DND-41 (cell line): ENCODE measurements at regions not wholly inside any gene's neighbourhood (a gene's known extent, or its start where the extent isn't known, plus 50 kb on each side); places are given as distances from the start of the nearest gene placed in this dataset.

ENCODE experiments used
- ATAC-seq: fragments of 200-7000 bp; cut with Tn5 transposase; 3 replicates; pipeline ENCODE4 v1.9.1; 2021; ENCODE audit warnings: low read depth; ENCODE audit not compliant: insufficient read depth
- DNase-seq: peaks from one replicate; pipeline ENCODE4 v3.0.0-alpha.2; 2020
- H2AFZ ChIP-seq: 2 replicates; pipeline ENCODE4 v1.6.0; 2012; ENCODE audit warnings: low read depth, low read length
- H3K27ac ChIP-seq: 2 replicates; pipeline ENCODE4 v1.5.1; 2012; ENCODE audit warnings: low read length, inconsistent platforms
- H3K27me3 ChIP-seq: fragments of 200-600 bp; sonication (generic); 2 replicates; pipeline ENCODE4 v1.6.0; 2012; ENCODE audit warnings: low read length, mild to moderate bottlenecking, inconsistent platforms; ENCODE audit not compliant: insufficient read depth, poor library complexity
- H3K36me3 ChIP-seq: 2 replicates; pipeline ENCODE4 v1.5.1; 2012; ENCODE audit warnings: low read length, inconsistent platforms; ENCODE audit not compliant: insufficient read depth
- H3K4me1 ChIP-seq: 2 replicates; pipeline ENCODE4 v1.5.1; 2012; ENCODE audit warnings: mild to moderate bottlenecking, low read length; ENCODE audit not compliant: insufficient read depth
- H3K4me2 ChIP-seq: 2 replicates; pipeline ENCODE4 v1.6.0; 2012; ENCODE audit warnings: mild to moderate bottlenecking, moderate library complexity, low read length, inconsistent platforms; ENCODE audit not compliant: insufficient read depth
- H3K4me3 ChIP-seq, 2 experiments: fragments of 200-600 bp in 1 of 2; shearing (Covaris generic) in 1 of 2; 2 replicates each; pipeline ENCODE4 v1.5.1; 2012 to 2016; ENCODE audit warnings: inconsistent platforms in 2 of 2, low read length in 2 of 2, mild to moderate bottlenecking in 2 of 2, low read depth in 1 of 2, moderate library complexity in 1 of 2
- H3K79me2 ChIP-seq: 2 replicates; pipeline ENCODE4 v1.6.0; 2012; ENCODE audit warnings: low read length, inconsistent platforms; ENCODE audit not compliant: insufficient read depth
- H3K9ac ChIP-seq: 2 replicates; pipeline ENCODE4 v1.6.0; 2012; ENCODE audit warnings: low read depth, mild to moderate bottlenecking, inconsistent platforms, low read length, moderate library complexity
- H3K9me3 ChIP-seq: 2 replicates; pipeline ENCODE4 v1.5.1; 2012; ENCODE audit warnings: low read length, moderate library complexity, mild to moderate bottlenecking, inconsistent platforms; ENCODE audit not compliant: insufficient read depth, severe bottlenecking
- H4K20me1 ChIP-seq: 2 replicates; pipeline ENCODE4 v1.6.0; 2012; ENCODE audit warnings: low read length; ENCODE audit not compliant: insufficient read depth
- EZH2 ChIP-seq: IDR thresholded peaks from 3 replicates; pipeline ENCODE4 v1.6.1; 2012; ENCODE audit warnings: borderline replicate concordance, low read depth, mild to moderate bottlenecking, moderate library complexity, low read length, inconsistent platforms; ENCODE audit not compliant: severe bottlenecking
- TF ChIP-seq, protein P1 (sequence below): IDR thresholded peaks from 2 replicates; pipeline ENCODE4 v1.5.1; 2012; ENCODE audit warnings: borderline replicate concordance, low read length, moderate library complexity, mild to moderate bottlenecking; ENCODE audit not compliant: poor library complexity, severe bottlenecking; ENCODE audit errors: extremely low read depth

DNA sequence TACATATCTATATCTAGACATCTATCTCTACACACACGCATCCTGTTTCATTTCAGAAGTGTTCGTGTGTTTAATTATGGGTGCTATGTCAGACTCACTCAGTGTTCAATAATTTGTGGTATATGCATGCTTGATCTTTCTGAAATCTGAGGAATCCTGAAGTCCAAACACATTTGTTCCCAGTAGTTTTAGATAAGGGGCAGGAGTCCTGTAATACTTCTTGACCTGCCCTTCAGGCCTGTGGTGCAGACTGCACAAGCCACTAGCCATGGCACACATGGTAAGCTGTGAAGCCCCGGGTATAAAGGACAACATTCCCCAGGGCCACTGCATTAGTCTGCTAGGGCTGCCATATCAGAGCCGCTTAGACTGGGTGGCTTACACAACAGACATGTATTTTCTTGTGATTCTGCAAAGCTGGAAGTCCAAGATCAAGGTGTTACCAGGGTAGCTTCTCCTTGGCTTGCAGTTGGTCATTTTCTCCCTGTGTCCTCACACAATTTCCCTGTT, 267.2 kb downstream of the RHOU start:
- no peaks in the 10 kb centered on the region for H3K27me3 ChIP-seq
- ATAC-seq (no peak), DNase-seq (no peak)
- no peak overlapping the region for H3K4me2 ChIP-seq
- H2AFZ ChIP-seq: no peak overlapping the region
- H3K79me2 ChIP-seq: no peaks in the 10 kb centered on the region
- H3K9ac ChIP-seq: no peak overlapping the region
- no peak overlapping the region for H3K4me3 ChIP-seq
- no peak overlapping the region for H3K27ac ChIP-seq
- H3K36me3 ChIP-seq: no peaks in the 10 kb centered on the region
- TF ChIP-seq, protein P1, sequence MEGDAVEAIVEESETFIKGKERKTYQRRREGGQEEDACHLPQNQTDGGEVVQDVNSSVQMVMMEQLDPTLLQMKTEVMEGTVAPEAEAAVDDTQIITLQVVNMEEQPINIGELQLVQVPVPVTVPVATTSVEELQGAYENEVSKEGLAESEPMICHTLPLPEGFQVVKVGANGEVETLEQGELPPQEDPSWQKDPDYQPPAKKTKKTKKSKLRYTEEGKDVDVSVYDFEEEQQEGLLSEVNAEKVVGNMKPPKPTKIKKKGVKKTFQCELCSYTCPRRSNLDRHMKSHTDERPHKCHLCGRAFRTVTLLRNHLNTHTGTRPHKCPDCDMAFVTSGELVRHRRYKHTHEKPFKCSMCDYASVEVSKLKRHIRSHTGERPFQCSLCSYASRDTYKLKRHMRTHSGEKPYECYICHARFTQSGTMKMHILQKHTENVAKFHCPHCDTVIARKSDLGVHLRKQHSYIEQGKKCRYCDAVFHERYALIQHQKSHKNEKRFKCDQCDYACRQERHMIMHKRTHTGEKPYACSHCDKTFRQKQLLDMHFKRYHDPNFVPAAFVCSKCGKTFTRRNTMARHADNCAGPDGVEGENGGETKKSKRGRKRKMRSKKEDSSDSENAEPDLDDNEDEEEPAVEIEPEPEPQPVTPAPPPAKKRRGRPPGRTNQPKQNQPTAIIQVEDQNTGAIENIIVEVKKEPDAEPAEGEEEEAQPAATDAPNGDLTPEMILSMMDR: no peak
- TF ChIP-seq EZH2: no peak
- no peaks in the 10 kb centered on the region for H3K9me3 ChIP-seq
- H4K20me1 ChIP-seq: no peaks in the 10 kb centered on the region
- H3K4me1 ChIP-seq: no peaks in the 10 kb centered on the region

DNA sequence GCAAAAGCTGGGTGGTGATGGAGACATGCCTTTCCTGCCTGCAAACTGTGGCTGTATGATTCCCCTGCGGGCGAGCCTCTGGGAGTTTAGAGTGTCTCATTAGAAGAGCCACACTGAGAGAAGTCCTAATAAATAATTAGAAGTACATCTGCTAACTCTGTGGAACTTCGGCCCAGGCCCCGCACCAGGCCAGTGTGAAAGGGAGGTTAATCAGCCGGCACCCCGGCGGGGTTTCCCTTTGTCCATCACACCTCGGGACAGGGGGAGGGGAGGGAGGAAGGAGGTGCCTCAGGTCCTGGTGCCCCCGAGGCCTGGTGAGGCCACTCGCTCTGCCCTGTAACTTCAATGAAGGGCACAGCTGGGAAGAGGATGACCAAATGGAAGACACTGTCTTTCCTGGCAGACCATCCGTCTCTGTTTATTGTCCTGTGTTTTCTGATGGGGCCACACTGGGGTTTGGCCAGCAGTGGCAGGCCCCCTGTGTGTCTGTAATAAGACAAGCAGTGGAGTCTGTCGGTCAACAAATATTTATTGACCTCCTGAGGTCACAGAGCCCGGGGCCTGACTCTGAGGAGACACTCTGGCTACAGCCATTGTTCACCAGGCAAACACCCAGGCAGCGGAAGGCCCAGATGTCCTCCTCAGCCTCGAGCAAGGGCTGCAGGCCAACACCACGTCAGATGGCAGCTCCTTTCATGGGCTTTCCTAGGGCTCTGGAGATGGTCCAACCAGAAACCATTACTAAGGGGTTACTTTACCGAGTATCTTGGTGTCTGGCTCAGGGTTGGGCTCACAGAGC, 267.5 kb upstream of the RAB4A start:
- TF ChIP-seq EZH2: no peak
- TF ChIP-seq, protein P1: no peak
- Histone ChIP-seq H3K9ac (no peak overlapping the region), H3K27ac (no peak overlapping the region), H3K27me3 (no peaks in the 10 kb centered on the region), H3K9me3 (no peaks in the 10 kb centered on the region), H2AFZ (no peak overlapping the region), H3K79me2 (no peaks in the 10 kb centered on the region), H3K4me3 (no peak overlapping the region), H3K4me2 (no peak overlapping the region), H3K4me1 (no peaks in the 10 kb centered on the region), H3K36me3 (no peaks in the 10 kb centered on the region), H4K20me1 (no peaks in the 10 kb centered on the region)
- no peak for DNase-seq
- no peak for ATAC-seq

DNA sequence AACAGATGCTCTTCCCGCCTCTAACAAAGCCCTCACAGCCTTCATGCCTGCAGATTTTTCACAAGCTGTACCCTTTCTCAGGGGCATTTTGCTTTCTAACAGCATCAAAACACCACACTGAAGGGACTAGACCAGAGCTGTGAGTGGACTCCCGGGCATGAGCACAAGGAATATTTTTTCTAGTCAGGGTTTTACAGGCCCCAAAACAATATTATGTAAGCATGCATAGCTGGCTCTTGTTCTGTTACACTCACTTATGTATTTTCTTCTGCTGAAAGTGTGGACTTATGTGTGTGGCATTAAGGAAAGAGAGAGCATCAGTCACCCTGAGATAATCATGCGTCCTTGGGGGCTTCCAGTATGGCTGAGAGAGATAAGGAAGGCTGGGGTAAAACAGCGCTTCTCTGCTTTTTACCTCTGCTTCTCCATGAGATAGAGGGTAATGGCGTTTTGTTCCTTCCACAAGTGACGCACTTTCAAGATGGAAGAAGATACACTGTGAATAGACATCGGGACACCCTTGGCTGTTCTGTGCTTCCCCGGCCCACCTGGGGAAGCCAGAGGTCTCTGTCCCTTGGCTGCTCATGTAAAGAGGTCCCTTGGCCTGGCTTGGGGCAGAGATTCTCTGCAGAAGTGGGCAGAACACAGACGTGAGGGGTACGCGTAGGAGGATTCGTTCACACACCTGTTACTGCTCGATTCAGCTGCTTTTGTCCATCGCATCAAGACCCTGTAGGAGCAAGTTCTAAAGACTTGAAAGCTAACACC, 266.7 kb upstream of the RAB4A start:
- Histone ChIP-seq H3K27ac (no peak overlapping the region), H3K9me3 (no peaks in the 10 kb centered on the region), H3K4me1 (no peaks in the 10 kb centered on the region), H3K27me3 (no peaks in the 10 kb centered on the region), H3K4me3 (no peak overlapping the region), H2AFZ (no peak overlapping the region), H3K36me3 (no peaks in the 10 kb centered on the region), H3K4me2 (no peak overlapping the region), H3K79me2 (no peaks in the 10 kb centered on the region), H4K20me1 (no peaks in the 10 kb centered on the region), H3K9ac (no peak overlapping the region)
- DNase-seq (no peak), ATAC-seq (no peak)
- TF ChIP-seq, protein P1: no peak
- TF ChIP-seq EZH2: no peak
